ENCODE measurements at regions not wholly inside any gene's neighbourhood (a gene's known extent, or its start where the extent isn't known, plus 50 kb on each side); places are given as distances from the start of the nearest gene placed in this dataset.

- Histone ChIP-seq H3K9ac (replicated peaks; ENCODE audit: extremely low read depth, insufficient read depth, low read length) (no peak overlapping the region), H3K27ac (ENCODE audit: insufficient read depth, low read depth, low read length) (no peak overlapping the region), H3K27me3 (ENCODE audit: control insufficient read depth in 2 of 2, insufficient read depth in 2 of 2, low read length in 2 of 2) (no peaks in the 10 kb centered on the region), H3K9me1 (replicated peaks; ENCODE audit: control insufficient read depth, extremely low read depth, insufficient read depth, low read length) (no peaks in the 10 kb centered on the region), H3K79me2 (ENCODE audit: control insufficient read depth, insufficient read depth, low read length) (no peaks in the 10 kb centered on the region), H3K4me1 (ENCODE audit: control insufficient read depth, extremely low read depth, insufficient read depth, low read length) (peaks cover 10% of the 10 kb centered on the region), H3K9me3 (replicated peaks; ENCODE audit: control insufficient read depth, insufficient read depth, low read length) (no peaks in the 10 kb centered on the region), H3K4me2 (ENCODE audit: insufficient read depth, low read length) (no peak overlapping the region), H4K20me1 (replicated peaks; ENCODE audit: control insufficient read depth, extremely low read depth, insufficient read depth, low read length) (no peaks in the 10 kb centered on the region), H2AFZ (ENCODE audit: low read depth, low read length) (no peak overlapping the region), H3K4me3 (replicated peaks in 1 of 3; ENCODE audit: insufficient read depth in 1 of 3, low read depth in 1 of 3, low read length in 3 of 3) (no peak overlapping the region), H3K36me3 (ENCODE audit: control insufficient read depth in 2 of 2, extremely low read depth in 1 of 2, insufficient read depth in 2 of 2, low read length in 2 of 2) (no peaks in the 10 kb centered on the region)
- dilution Hi-C loops (cut with MboI; ENCODE audit: extremely low pct_ligation_motif_present, low sequenced_read_pairs) (no loop called here), intact Hi-C loops (cut with micrococcal nuclease) (no loop called here)
- TF ChIP-seq JUN (IDR thresholded peaks at IDR 0.05; ENCODE audit: borderline replicate concordance, insufficient read depth, insufficient read length, low read depth) (no peak), GATA2 (IDR thresholded peaks at IDR 0.05; ENCODE audit: insufficient read depth, insufficient read length, low read depth, low read length) (no peak), MYC (IDR thresholded peaks at IDR 0.05; ENCODE audit: low read depth, low read length) (no peak), POLR2AphosphoS5 (IDR thresholded peaks at IDR 0.05; ENCODE audit: insufficient read depth, low read depth, low read length) (no peak), POLR2A (IDR thresholded peaks at IDR 0.05; ENCODE audit: low read depth, low read length) (no peak), EZH2 (IDR thresholded peaks at IDR 0.05; ENCODE audit: borderline replicate concordance, low read depth, low read length, severe bottlenecking) (no peak), CTCF (IDR thresholded peaks at IDR 0.05; ENCODE audit: extremely low read depth in 1 of 2, insufficient read depth in 1 of 2, low read depth in 1 of 2, low read length in 2 of 2) (no peak), FOS (IDR thresholded peaks at IDR 0.05; ENCODE audit: borderline replicate concordance, insufficient read depth, low read length) (no peak)
- TF ChIP-seq, protein P1, sequence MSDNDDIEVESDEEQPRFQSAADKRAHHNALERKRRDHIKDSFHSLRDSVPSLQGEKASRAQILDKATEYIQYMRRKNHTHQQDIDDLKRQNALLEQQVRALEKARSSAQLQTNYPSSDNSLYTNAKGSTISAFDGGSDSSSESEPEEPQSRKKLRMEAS (IDR thresholded peaks at IDR 0.05; ENCODE audit: insufficient read depth, insufficient read length): no peak
- DNase-seq (ENCODE audit: low read depth, low spot score): no peak
- CTCF ChIA-PET: interaction anchor here (1.7 kb wide), 1 partner anchor 228 kb away, joined by 3 read pairs; no protein-coding TSS in a partner anchor
- POLR2A ChIA-PET: no interaction called here
- BruUV-seq (replicated peaks): no TSS peak
- FAIRE-seq: no peak
These were observed 70.9 kb upstream of the PLA2G4A start for GRCh38 chr1:186757851-186758250.

Measured in endothelial cell of umbilical vein (primary cell).